ENCODE measurements at regions not wholly inside any gene's neighbourhood (a gene's known extent, or its start where the extent isn't known, plus 50 kb on each side); places are given as distances from the start of the nearest gene placed in this dataset.
A peak's percentile ranks its signal among the peaks of the same experiment; 100 is the strongest.

DNA sequence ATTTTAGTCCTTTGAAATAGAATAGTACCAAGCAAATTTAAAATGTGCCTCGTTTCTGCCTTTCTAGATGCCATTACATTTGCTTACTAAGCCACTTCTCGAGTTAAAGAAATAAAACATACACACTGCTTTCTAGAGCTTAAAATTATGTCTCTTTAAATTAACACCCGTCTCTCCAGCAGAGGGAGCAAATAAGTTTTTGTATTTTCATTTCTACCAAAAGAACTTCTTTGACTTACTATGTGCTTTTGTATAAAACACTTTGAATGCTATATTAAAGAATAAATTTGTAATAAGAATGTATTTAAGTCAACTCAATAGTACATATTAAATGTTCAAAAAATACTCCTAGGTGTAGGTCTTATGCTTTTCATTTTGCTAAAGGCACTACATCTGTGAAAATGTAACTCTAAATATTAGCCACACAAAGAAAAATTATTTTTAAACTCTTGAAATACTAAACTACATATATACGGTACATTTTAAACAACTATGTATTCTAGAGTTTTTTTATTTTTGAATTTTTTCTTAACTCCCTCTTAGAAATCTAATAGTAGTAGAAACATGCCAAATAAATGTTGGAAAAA, 269.3 kb upstream of the MIR17HG start:
- DNase-seq (ENCODE audit: low read depth, low spot score) = peak; percentile 2
- no peak overlapping the region for H3K4me3 ChIP-seq (ENCODE audit: low read length)

DNA sequence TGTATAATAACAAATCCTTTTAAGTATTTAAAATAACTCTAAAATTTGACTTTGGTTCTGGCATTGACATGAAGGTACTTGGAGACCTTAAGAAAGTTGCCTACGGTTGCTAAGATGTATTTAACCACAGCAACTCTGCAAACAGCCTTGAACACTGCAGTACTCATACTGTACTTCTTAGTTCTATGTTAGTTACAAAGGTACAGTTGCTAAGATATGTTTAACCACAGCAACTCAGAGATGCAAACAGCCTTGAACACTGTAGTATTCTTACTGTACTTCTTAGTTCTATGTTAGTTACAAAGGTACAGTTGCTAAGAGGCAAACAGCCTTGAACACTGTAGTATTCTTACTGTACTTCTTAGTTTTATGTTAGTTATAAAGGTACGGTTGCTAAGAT, 268.3 kb upstream of the MIR17HG start:
- no peak for DNase-seq (ENCODE audit: low read depth, low spot score)
- H3K4me3 ChIP-seq (ENCODE audit: low read length) = no peak overlapping the region

DNA sequence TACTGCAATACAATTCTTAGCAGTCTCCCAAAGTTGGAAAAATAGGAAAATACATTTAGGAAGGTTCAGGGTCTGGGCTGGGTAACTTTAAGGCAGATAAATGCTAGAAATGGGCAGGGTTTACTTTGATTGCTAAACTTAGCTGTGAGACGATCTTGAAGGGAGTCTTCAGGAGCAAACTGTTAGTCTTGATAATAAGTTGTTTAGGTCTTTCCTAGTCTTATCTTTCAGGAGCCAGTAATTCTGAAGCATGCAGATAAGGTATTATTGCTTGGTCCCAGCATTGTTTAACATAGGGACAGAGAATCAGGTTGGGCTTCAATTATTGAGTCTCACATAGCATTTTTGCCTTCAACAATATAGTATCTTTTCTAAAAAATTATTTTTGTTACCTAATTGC, 262.4 kb upstream of the MIR17HG start:
- H3K4me3 ChIP-seq (ENCODE audit: low read length) = no peak overlapping the region
- DNase-seq (ENCODE audit: low read depth, low spot score) = no peak

DNA sequence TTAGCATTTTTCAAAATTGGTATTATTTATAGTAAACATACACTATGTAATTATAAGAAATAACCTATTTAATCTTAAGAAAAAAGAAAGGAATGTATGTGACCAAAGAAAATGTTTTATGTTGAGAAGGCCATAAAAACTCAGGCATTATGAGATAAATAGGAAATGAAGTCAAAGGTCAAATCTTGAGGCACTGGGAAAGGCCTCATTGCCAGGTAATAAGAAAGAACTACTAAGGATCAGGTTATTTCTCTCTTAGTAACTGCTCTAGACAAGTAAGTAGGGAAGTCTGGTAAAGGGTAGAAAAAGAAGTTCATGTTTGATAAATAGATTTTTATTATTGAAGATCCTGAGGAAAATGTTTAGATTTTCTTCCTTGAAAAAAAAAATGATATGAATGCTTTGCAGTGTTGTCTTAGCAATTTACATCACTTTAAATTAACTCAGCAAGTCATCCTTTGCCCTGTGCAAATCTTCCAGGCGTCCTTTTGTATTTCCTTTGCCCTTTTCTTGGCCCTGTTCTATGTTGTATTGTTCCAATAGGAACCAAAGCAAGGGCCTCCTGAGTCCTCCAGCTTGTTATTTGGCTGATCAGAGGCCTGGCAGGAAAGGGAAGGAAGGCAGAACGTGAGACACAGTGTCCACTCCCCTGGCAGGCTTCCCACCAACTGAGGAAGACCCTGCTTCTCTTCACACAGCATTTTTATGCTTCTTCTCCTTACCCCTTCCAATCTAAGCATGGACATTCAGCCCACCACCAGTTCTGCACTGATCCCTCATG, 260.4 kb upstream of the MIR17HG start:
- no peak for DNase-seq (ENCODE audit: low read depth, low spot score)
- no peak overlapping the region for H3K4me3 ChIP-seq (ENCODE audit: low read length)

DNA sequence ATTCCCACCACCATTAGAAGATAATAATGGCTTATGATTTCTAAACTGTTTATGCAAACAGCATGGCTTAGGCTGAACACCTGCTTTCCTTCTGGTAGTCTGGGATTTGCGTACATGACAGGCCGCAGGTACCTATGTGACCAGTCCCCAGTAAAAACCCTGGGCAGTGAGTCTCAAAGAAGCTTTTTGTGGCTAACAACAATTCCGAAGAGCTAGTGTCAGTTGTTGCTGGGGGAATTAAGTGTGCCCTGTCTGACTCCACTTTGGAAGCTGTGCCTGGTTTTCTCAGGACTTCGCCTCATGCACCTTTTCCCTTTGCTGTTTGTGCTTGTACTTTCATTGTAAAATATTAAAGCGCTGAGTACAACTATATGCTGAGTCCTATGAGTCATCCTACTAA, 250.2 kb upstream of the MIR17HG start:
- no peak overlapping the region for H3K4me3 ChIP-seq (ENCODE audit: low read length)
- DNase-seq (ENCODE audit: low read depth, low spot score) = no peak

DNA sequence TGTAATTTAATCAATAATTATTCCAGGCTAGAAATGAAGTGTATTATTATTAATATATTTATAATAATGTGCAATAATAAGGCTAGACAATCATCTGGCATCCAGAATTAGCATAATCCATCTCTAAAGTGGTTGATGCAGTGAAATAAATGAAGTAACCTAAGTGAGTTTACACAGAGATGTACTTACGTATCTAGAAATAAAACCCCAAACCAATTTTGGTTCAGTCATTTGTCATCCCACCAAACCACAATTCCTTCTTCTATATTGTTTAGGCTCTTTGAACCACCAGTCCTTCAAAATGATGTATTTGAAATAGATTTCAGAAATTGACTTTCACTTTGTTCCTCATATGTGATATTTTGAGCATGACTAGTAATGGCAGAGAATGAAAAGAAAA, 247.6 kb upstream of the MIR17HG start:
- no peak overlapping the region for H3K4me3 ChIP-seq (ENCODE audit: low read length)
- DNase-seq (ENCODE audit: low read depth, low spot score) = no peak

DNA sequence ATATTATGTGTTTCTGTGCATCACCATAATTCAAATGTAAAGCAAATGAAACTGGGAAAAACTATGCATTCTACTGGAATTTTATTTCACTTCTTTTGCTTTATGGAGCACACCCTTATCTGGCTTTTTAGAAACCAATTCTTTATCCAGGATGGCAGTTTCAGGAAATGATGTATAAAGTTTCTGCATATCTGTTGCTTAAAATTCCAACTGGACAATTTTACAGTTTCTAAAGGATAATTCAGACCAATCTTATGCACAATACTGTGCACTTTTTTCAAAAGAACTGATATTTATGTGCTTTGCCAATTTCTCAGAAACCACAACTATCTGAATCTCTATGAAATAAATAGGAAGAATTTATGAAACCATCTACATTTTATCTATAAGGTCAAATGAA, 246.5 kb upstream of the MIR17HG start:
- no peak overlapping the region for H3K4me3 ChIP-seq (ENCODE audit: low read length)
- no peak for DNase-seq (ENCODE audit: low read depth, low spot score)

DNA sequence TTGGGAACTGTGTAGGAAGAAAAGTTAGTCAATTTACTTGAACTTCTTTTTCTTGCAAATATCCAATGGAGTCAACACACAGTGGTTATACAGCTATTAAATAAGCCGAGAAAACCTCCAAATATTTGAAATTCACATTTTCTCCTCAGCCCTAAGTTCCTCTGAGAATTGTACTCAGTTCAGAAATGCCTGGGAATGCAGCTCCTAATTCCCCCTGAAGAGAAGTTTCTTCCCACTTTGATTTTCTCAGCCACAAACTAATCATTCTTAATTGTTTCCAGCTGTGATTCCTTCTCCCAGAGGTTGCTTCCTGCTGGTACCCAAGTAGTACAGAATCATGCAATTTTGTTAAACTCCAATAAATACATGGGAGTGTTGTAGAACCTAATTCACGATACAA, 246.1 kb upstream of the MIR17HG start:
- H3K4me3 ChIP-seq (ENCODE audit: low read length) = no peak overlapping the region

DNA sequence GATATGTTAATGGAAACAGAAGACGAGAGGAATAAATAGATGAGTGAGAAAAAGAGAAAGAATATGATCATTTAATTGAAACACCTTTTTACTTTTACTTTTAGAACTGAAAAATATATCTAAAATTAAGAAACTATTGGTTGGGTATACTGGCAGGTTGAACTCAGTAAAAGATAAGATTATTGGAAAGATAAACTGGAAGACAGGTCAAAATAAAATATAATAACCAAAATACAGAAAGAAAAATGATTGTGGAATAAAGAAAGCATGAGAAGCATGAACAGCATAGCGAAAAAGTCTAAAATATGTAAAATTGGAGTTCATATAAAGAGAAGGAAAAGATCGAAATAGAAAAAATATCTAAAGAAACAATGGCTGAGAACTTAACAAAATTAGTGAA, 242.2 kb upstream of the MIR17HG start:
- no peak overlapping the region for H3K4me3 ChIP-seq (ENCODE audit: low read length)
- DNase-seq (ENCODE audit: low read depth, low spot score) = no peak

More for the DNA sequence above, 246.1 kb upstream of the MIR17HG start:
- DNase-seq (ENCODE audit: low read depth, low spot score) = no peak

DNA sequence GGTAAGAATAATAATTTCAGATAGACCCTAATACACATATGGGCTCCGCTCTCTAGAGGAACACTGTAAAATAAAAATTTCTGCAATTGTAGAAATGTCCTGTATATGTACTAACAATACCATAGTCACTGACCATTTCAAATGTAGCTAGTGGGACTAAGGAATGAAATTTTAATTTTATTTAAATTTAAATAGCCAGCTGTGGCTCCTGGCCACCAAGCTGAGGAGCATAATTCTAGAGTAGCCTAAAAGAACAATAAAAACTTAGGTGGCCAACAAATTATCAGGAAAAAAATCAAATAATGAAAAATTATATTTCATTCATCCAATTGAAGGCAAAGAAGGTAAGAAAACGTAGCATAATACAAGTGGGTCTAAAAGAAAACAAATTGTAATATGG, 240.9 kb upstream of the MIR17HG start:
- H3K4me3 ChIP-seq (ENCODE audit: low read length) = no peak overlapping the region
- no peak for DNase-seq (ENCODE audit: low read depth, low spot score)

DNA sequence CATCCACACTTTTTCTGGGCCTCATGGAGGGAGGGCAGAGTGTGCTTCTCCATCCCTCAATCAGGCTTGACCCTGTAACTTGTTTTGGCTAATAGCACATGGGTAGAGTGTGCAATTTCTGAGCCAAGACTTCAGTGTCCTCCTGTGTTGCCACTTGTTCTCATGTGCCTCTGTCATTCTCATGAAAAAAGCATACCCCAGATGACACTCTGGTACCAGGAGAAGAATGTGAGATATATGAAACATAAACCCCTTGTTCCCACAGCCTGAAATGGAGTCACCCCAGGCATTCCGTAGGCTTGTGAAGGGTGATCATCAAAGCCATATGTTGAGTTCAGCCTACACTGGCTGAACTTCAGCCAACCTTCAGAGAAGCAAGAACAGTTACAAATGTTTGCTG, 239.2 kb upstream of the MIR17HG start:
- H3K4me3 ChIP-seq (ENCODE audit: low read length) = no peak overlapping the region
- DNase-seq (ENCODE audit: low read depth, low spot score) = no peak

DNA sequence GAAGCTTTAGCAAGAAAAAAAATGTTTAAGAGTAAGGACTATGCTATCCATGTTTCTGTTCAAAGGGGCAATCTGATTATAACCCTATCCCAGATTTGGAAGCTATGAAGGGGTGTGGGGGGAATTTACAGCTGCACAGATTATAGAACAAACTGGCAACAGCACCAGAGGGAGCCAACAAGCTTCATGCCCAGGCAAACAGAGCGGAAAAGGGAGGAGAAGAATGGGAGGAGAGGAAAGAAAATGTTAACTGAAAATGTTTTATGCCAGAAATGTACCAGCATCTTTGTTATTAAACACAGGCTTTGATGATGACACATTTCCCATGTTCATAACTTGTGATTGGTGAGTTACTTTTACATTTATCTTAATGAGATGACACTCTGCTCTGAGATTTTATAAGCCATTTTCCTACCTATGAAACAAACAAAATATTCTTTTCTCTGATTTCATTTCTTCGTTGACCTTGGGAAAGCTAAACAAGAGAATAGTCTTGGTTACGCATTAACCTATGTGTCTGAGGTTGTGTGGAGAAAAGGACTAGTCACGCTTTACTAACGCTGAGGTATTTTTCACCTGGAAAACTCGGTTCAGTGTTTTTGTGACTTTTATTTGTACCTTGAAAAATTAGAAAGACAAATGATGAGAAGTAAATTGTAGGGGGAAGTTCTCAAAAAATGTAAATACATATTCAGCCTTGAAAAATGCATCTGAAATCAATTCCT, 235.8 kb upstream of the MIR17HG start:
- DNase-seq (ENCODE audit: low read depth, low spot score) = no peak
- no peak overlapping the region for H3K4me3 ChIP-seq (ENCODE audit: low read length)

DNA sequence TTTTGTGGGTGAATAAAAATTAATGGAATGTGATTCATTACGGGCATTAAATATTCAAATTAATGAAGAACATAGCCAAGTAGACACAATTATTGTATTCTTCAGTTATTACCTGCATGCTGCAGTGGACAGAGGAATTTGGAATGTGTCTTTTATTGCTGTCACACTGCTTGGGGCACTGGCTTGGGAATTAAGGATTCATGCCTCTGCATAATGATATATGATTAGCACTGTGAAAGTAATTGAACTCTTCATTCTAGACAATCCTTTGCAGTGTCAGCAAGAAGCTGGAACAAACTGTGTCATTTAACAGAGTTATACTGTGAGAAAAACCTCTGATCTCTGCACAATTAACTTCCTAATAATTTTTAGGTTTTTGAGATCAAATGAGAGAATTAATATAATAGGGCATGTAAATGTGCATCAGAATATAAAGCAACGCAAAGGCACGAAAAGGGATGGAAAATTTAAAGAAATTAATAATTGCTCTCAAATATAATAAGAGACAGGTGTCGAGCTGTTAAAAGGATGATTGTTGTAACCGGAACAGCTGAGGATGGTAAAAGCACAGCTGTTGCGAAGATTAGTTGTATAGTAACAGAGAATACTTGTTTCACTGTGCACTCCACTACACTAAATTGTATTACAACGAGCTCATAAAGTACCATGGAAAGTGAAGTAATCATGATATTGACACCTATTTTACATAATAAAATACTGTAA, 235.1 kb upstream of the MIR17HG start:
- no peak for DNase-seq (ENCODE audit: low read depth, low spot score)
- no peak overlapping the region for H3K4me3 ChIP-seq (ENCODE audit: low read length)

DNA sequence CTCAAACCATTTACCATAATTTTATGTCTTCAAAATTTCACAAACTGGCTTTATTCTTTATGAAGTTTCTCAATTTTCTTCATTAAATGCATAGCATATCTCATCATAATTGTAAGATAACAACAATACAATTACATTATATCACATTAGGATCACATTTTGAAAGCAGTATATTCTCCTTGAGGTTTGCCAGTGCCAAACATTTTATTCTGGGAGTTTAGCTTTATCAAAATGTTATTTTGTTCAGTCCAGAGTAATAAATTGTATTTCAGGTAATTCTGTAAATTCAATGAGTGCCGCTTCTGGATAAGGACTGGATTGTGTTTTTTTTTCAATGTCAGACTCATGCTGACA, 234.6 kb upstream of the MIR17HG start:
- no peak overlapping the region for H3K4me3 ChIP-seq (ENCODE audit: low read length)

DNA sequence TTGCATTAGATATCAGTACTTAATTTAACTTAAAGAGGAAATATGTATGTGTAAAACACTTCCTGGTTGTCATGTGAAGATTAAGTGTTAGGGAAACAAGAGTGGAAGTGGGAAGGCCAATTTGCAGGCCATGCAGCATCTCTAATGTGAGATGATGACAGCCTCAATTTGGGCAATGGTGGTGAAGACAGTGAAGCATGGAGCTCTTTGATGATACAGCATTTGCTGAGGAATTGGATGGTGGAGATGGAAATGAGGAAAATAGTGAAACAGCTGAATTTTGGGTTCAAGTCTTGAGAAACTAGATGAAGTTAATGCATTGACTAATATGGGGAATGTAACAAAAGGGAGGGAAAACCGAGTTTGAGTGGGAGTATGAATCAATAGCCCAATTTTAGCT, 231.7 kb upstream of the MIR17HG start:
- DNase-seq (ENCODE audit: low read depth, low spot score) = no peak
- H3K4me3 ChIP-seq (ENCODE audit: low read length) = no peak overlapping the region

More for the DNA sequence above, 234.6 kb upstream of the MIR17HG start:
- no peak for DNase-seq (ENCODE audit: low read depth, low spot score)

DNA sequence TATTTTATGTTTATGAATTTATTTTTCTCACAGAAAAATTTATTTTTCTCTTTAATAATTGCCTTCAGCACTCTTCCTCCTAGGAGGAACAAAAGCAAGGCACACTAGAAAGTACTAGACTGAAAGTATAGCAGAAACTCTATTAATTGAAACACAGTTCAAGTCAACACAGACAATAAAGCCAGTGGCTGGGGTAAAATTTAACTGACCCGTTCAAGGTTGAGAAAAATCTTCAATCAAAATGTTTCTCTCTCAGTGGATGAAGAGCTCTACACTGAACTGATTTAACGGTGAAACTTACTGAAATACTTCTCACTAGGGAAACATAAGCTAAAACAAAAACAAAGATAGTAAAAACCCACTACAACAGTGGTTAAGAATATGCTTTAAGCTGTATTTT, 230.1 kb upstream of the MIR17HG start:
- no peak overlapping the region for H3K4me3 ChIP-seq (ENCODE audit: low read length)
- DNase-seq (ENCODE audit: low read depth, low spot score) = no peak

DNA sequence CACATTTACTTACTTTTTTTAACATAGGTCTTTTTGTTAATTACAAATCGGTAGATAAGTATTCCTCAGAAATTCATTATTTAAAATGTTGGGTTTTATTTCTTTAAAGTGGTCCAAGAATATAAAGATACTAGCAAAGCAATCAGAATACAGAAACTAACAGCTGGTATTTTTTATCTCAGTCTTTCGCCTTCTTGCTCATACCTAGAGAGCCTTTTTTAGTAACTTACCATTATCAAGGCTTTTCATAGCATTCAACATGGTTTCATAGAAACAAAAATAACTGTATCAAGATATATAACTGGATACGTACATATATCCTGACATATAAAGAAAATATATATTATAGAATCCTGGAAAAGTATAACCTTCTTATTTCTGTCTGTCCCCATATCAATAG, 227.8 kb upstream of the MIR17HG start:
- H3K4me3 ChIP-seq (ENCODE audit: low read length) = no peak overlapping the region
- DNase-seq (ENCODE audit: low read depth, low spot score) = no peak

DNA sequence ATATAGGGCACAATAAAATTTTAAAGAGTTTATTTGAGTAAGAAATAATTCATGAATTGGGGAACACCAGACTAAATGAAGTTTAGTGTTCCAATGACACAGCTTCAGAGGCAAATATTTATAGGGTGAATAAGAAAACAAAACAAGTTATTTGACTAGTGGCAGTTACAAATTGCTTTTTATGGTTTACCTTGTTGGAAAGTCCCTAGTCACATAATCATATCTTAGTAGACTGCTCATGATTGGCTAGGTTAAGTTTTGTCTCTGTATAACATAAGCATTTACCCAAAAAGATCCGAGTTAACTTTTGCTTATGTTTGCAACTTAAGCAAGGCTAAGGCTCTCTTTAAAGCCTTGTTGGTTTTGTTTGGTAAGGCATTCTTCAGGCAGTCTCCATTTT, 224.7 kb upstream of the MIR17HG start:
- DNase-seq (ENCODE audit: low read depth, low spot score) = no peak
- no peak overlapping the region for H3K4me3 ChIP-seq (ENCODE audit: low read length)

DNA sequence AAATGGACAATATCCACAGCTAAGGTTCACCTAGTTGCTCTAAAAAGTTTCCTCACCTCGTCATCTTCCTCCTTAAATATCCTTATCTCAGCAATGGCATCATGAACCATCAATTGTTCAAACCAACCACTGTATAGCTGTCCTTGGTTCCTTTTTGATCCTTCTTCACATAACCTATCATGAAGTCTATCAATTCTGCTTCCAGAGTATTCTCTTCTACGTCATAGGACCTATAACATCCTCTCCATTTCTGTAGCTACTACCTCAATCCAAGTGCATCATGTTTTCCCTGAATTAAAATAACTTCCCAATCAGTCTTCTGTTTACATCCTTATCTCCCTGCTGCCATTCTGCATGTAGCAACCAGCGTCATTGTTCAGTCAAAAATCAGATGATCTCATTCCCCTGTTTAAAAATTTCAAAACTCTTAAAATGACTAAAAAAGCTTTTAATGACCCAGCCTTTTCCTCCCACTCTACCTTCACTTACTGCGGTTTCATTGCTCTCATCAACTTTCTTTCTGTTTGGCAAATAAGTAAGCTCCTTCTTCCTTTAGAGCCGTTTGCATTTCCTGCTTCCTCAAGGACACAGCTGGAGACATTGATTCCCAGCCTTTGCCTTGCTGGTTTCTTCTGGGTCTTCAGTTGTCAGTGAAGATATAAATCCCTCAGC, 223.9 kb upstream of the MIR17HG start:
- no peak for DNase-seq (ENCODE audit: low read depth, low spot score)
- H3K4me3 ChIP-seq (ENCODE audit: low read length) = no peak overlapping the region

All from Jurkat, Clone E6-1 (cell line).